Trophoblast cell (in vitro differentiated cells and primary cell): ENCODE measurements at regions not wholly inside any gene's neighbourhood (a gene's known extent, or its start where the extent isn't known, plus 50 kb on each side); places are given as distances from the start of the nearest gene placed in this dataset.

Experiments
- DNase-seq, 2 donors: peaks; one replicate each; pipeline ENCODE4 v3.0.0-alpha.2; 2016
- H2AFZ ChIP-seq: 2 replicates; pipeline ENCODE4 v1.6.1; 2013; ENCODE audit warnings: low read length, moderate library complexity, mild to moderate bottlenecking; ENCODE audit not compliant: insufficient read depth, poor library complexity
- H2AK5ac ChIP-seq: 2 replicates; pipeline ENCODE4 v1.6.1; 2013; ENCODE audit warnings: mild to moderate bottlenecking, low read length
- H2BK120ac ChIP-seq: 2 replicates; pipeline ENCODE4 v1.6.1; 2013; ENCODE audit warnings: low read length, mild to moderate bottlenecking, moderate library complexity; ENCODE audit not compliant: insufficient read depth, poor library complexity
- H2BK12ac ChIP-seq: 2 replicates; pipeline ENCODE4 v1.6.1; 2013; ENCODE audit warnings: mild to moderate bottlenecking, low read length, moderate library complexity
- H2BK5ac ChIP-seq: 2 replicates; pipeline ENCODE4 v1.6.1; 2013; ENCODE audit warnings: low read length, low read depth, moderate library complexity, mild to moderate bottlenecking; ENCODE audit not compliant: poor library complexity
- H3K14ac ChIP-seq: 2 replicates; pipeline ENCODE4 v1.6.1; 2013; ENCODE audit warnings: mild to moderate bottlenecking, low read length
- H3K18ac ChIP-seq: 2 replicates; pipeline ENCODE4 v1.6.1; 2013; ENCODE audit warnings: mild to moderate bottlenecking, low read length
- H3K23ac ChIP-seq: 2 replicates; pipeline ENCODE4 v1.6.1; 2013; ENCODE audit warnings: low read length
- H3K27ac ChIP-seq: 2 replicates; pipeline ENCODE4 v1.5.1; 2013; ENCODE audit warnings: low read depth, mild to moderate bottlenecking, inconsistent platforms, low read length, moderate library complexity
- H3K27me3 ChIP-seq: 2 replicates; pipeline ENCODE4 v1.6.1; 2013; ENCODE audit warnings: inconsistent platforms, mild to moderate bottlenecking, low read length, moderate library complexity; ENCODE audit not compliant: insufficient read depth
- H3K36me3 ChIP-seq, 2 experiments: 1 replicate in 1 of 2; 2 replicates in 1 of 2; pipeline ENCODE4 v1.6.1; 2013; ENCODE audit warnings: low read length in 2 of 2, mild to moderate bottlenecking in 2 of 2, moderate library complexity in 1 of 2; ENCODE audit not compliant: insufficient read depth in 2 of 2, control insufficient read depth in 1 of 2
- H3K4ac ChIP-seq: 2 replicates; pipeline ENCODE4 v1.6.1; 2013; ENCODE audit warnings: low read depth, mild to moderate bottlenecking, low read length, moderate library complexity
- H3K4me1 ChIP-seq, 2 experiments: 1 replicate in 1 of 2; 2 replicates in 1 of 2; pipeline ENCODE4 v1.6.1; 2013; ENCODE audit warnings: low read length in 2 of 2, mild to moderate bottlenecking in 2 of 2, moderate library complexity in 1 of 2; ENCODE audit not compliant: insufficient read depth in 2 of 2, control insufficient read depth in 1 of 2
- H3K4me2 ChIP-seq: 2 replicates; pipeline ENCODE4 v1.6.1; 2013; ENCODE audit warnings: inconsistent platforms, mild to moderate bottlenecking, low read length, moderate library complexity
- H3K4me3 ChIP-seq: 2 replicates; pipeline ENCODE4 v1.5.1; 2013; ENCODE audit warnings: mild to moderate bottlenecking, low read depth, low read length, inconsistent platforms
- H3K79me1 ChIP-seq: one replicate; pipeline ENCODE4 v1.6.1; 2013; ENCODE audit warnings: low read length
- H3K79me2 ChIP-seq: 2 replicates; pipeline ENCODE4 v1.6.1; 2013; ENCODE audit warnings: low read length, mild to moderate bottlenecking; ENCODE audit not compliant: control insufficient read depth, insufficient read depth, poor library complexity
- H3K9ac ChIP-seq: 2 replicates; pipeline ENCODE4 v1.6.1; 2013; ENCODE audit warnings: mild to moderate bottlenecking, low read length
- H3K9me3 ChIP-seq: 2 replicates; pipeline ENCODE4 v1.6.1; 2013; ENCODE audit warnings: low read depth, mild to moderate bottlenecking, control low read depth, inconsistent platforms, low read length; ENCODE audit not compliant: insufficient read depth
- H4K12ac ChIP-seq: 2 replicates; pipeline ENCODE4 v1.6.1; 2013; ENCODE audit warnings: low read depth, mild to moderate bottlenecking, low read length, moderate library complexity
- H4K8ac ChIP-seq: 2 replicates; pipeline ENCODE4 v1.6.1; 2013; ENCODE audit warnings: low read depth, mild to moderate bottlenecking, low read length, moderate library complexity
- H4K91ac ChIP-seq: one replicate; pipeline ENCODE4 v1.6.1; 2013; ENCODE audit warnings: low read depth, mild to moderate bottlenecking, low read length, moderate library complexity
- WGBS: extraction: QIAGEN DNeasy Blood & Tissue Kit; methylation state at CpG from one replicate; pipeline ENCODE4 v1.1.7; 2013; ENCODE audit warnings: missing lambda C conversion rate; ENCODE audit not compliant: insufficient read length, insufficient coverage; ENCODE audit errors: extremely low coverage; 5-methylcytosine and 5-hydroxymethylcytosine counted together

DNA sequence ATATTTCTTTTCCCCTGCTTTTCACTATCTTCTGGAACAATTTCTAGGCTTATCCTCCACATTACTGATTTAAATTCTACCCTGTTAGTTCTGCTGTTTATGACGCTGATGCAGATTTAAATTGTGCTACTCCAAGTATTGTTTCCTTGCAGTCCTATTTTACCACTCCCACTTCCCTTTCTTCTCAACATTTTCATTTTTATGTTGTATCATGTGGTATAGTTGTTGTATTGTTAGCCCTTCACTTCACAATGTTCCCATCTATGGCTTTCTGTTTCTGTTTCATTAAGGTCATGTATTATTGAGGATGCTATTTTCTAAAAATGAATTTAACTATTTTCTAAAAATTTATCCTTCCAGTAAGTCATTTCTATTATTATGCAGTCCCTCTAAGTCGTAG lies 254.4 kb downstream of the NDUFS4 start:
- Histone ChIP-seq H3K36me3 (no peaks in the 10 kb centered on the region), H3K27me3 (no peaks in the 10 kb centered on the region), H3K27ac (no peak overlapping the region), H3K4me2 (no peak overlapping the region), H3K14ac (no peak overlapping the region), H2AK5ac (no peak overlapping the region), H3K9ac (no peak overlapping the region), H3K4me3 (no peak overlapping the region), H3K4ac (no peak overlapping the region), H4K91ac (no peak overlapping the region), H4K8ac (no peak overlapping the region), H3K23ac (no peak overlapping the region), H2BK5ac (no peak overlapping the region), H3K18ac (no peak overlapping the region), H3K79me1 (no peaks in the 10 kb centered on the region), H4K12ac (no peak overlapping the region), H3K9me3 (no peaks in the 10 kb centered on the region), H2AFZ (no peak overlapping the region), H2BK120ac (no peak overlapping the region), H3K4me1 (no peaks in the 10 kb centered on the region), H3K79me2 (no peaks in the 10 kb centered on the region), H2BK12ac (no peak overlapping the region)
- no CpG with 5 or more reads among the region's 2 CpGs for WGBS
- DNase-seq: no peak

DNA sequence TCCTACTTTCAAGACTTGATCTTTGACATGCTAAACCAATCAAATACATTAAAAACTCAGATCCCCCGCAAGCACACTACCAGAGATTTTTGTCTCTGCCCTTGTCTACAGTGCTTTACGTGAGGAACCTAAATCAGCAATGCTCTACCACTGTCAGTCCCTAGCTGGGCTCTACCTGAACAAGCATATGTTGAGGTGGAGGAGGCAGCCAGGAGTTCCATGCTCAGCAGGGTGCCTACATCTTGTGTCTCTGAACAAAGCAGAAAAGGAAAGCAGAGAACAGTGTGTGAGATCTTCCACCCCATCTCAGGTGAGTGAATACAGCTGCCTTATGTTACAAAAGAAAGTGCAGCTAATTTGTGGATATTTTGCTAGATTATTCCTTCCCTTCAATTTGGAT lies 255.0 kb downstream of the NDUFS4 start:
- H3K36me3 ChIP-seq: no peaks in the 10 kb centered on the region
- H3K9ac ChIP-seq: no peak overlapping the region
- H2BK120ac ChIP-seq: no peak overlapping the region
- no peak overlapping the region for H2BK5ac ChIP-seq
- H3K14ac ChIP-seq: no peak overlapping the region
- H3K9me3 ChIP-seq: no peaks in the 10 kb centered on the region
- no CpG with 5 or more reads among the region's 2 CpGs for WGBS
- no peak overlapping the region for H3K27ac ChIP-seq
- H3K4me3 ChIP-seq: no peak overlapping the region
- DNase-seq: no peak
- no peak overlapping the region for H3K4ac ChIP-seq
- no peak overlapping the region for H4K91ac ChIP-seq
- no peak overlapping the region for H4K12ac ChIP-seq
- H3K4me2 ChIP-seq: no peak overlapping the region
- no peak overlapping the region for H2BK12ac ChIP-seq
- no peak overlapping the region for H3K23ac ChIP-seq
- no peaks in the 10 kb centered on the region for H3K79me1 ChIP-seq
- H4K8ac ChIP-seq: no peak overlapping the region
- H3K18ac ChIP-seq: no peak overlapping the region
- no peaks in the 10 kb centered on the region for H3K79me2 ChIP-seq
- no peaks in the 10 kb centered on the region for H3K4me1 ChIP-seq
- H3K27me3 ChIP-seq: no peaks in the 10 kb centered on the region
- no peak overlapping the region for H2AK5ac ChIP-seq
- H2AFZ ChIP-seq: no peak overlapping the region

DNA sequence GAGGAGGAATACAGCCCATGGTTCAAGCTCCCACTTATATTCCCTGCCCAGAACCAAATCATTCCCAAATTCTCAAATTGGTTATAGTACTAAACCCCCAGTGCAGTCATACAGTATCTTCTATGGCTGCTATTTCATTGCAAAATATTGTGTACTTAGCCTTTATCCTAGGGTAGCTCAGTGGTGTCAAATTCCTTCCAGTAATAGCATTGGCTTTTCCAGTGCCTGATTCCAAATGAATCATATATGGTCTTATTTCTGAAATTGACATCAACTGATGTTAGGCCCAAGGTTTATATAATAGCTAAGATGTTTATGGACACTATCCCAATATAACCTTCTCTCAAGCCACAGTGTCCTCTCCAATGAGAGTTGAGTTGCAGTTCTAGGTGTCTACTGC lies 256.7 kb downstream of the NDUFS4 start:
- Histone ChIP-seq H2AFZ (no peak overlapping the region), H3K4me1 (no peaks in the 10 kb centered on the region), H3K36me3 (no peaks in the 10 kb centered on the region), H3K9me3 (no peaks in the 10 kb centered on the region), H3K9ac (no peak overlapping the region), H2AK5ac (no peak overlapping the region), H3K27ac (no peak overlapping the region), H2BK5ac (no peak overlapping the region), H3K27me3 (no peaks in the 10 kb centered on the region), H3K4me3 (no peak overlapping the region), H4K91ac (no peak overlapping the region), H3K79me2 (no peaks in the 10 kb centered on the region), H2BK12ac (no peak overlapping the region), H4K8ac (no peak overlapping the region), H3K14ac (no peak overlapping the region), H3K79me1 (no peaks in the 10 kb centered on the region), H3K18ac (no peak overlapping the region), H2BK120ac (no peak overlapping the region), H3K23ac (no peak overlapping the region), H3K4ac (no peak overlapping the region), H4K12ac (no peak overlapping the region), H3K4me2 (no peak overlapping the region)
- no peak for DNase-seq

DNA sequence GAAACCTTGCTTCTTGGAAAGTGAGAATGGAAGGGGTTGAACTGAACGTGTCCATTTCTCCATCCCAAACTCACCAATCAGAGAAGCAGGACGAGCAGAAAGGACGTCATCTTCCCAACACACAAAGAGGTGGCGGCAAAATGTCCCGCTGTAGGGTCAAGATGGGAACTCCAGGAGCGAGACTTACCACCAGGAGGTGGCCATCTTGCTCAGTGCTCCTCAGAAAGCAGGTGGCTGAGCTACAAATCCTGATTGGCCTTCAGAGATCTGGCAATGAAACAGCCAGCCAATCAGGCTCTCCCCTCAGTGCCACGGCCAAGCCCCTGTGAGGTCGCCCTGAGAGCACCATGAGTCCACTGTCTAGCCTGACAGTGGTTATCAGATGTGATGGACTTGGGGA lies 259.0 kb downstream of the NDUFS4 start:
- no peak overlapping the region for H3K9ac ChIP-seq
- H2BK5ac ChIP-seq: no peak overlapping the region
- no peak overlapping the region for H3K4me2 ChIP-seq
- no peaks in the 10 kb centered on the region for H3K9me3 ChIP-seq
- H2BK12ac ChIP-seq: no peak overlapping the region
- DNase-seq: no peak
- H4K91ac ChIP-seq: no peak overlapping the region
- no peak overlapping the region for H2BK120ac ChIP-seq
- H3K27ac ChIP-seq: no peak overlapping the region
- no peak overlapping the region for H3K18ac ChIP-seq
- H3K23ac ChIP-seq: no peak overlapping the region
- H2AK5ac ChIP-seq: no peak overlapping the region
- WGBS: no CpG with 5 or more reads among the region's 8 CpGs
- H4K12ac ChIP-seq: no peak overlapping the region
- no peak overlapping the region for H3K14ac ChIP-seq
- no peaks in the 10 kb centered on the region for H3K4me1 ChIP-seq
- H3K36me3 ChIP-seq: no peaks in the 10 kb centered on the region
- no peak overlapping the region for H3K4me3 ChIP-seq
- H3K79me2 ChIP-seq: no peaks in the 10 kb centered on the region
- no peak overlapping the region for H3K4ac ChIP-seq
- no peaks in the 10 kb centered on the region for H3K27me3 ChIP-seq
- H3K79me1 ChIP-seq: no peaks in the 10 kb centered on the region
- no peak overlapping the region for H4K8ac ChIP-seq
- H2AFZ ChIP-seq: no peak overlapping the region
